ENCODE measurements at regions not wholly inside any gene's neighbourhood (a gene's known extent, or its start where the extent isn't known, plus 50 kb on each side); places are given as distances from the start of the nearest gene placed in this dataset.

- TF ChIP-seq POLR2A (IDR thresholded peaks at IDR 0.05; ENCODE audit: low read depth, low read length) (no peak), POLR2AphosphoS5 (IDR thresholded peaks at IDR 0.05; ENCODE audit: low read depth, low read length) (no peak)
These were observed 224.1 kb upstream of the HES1 start for GRCh38 chr3:193911784-193912340.

All from GM12892 (cell line).